ENCODE measurements at regions not wholly inside any gene's neighbourhood (a gene's known extent, or its start where the extent isn't known, plus 50 kb on each side); places are given as distances from the start of the nearest gene placed in this dataset.

DNA sequence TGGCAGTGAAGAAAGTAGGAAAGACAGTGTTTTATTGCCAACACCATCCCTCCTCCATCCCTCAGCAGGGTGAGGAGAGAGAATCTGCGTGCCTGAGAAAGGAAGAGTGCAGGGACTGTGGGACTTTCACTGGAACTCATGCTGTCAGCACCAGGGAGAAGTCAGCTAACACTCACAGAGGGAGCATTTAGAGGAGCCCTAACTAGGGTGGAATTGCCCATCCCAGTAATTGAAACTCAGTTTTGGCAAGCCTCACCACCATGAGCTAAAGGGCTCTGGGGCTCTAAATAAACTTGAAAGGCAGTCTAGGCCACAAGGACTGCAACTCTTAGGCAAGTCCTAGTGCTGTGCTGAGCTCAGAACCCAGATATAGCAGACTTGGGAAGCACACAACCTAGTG is 622.3 kb downstream of the SEMA5A start:
- no peak overlapping the region for H3K4me3 ChIP-seq (ENCODE audit: low read depth, low read length)
- no peaks in the 10 kb centered on the region for H3K36me3 ChIP-seq (ENCODE audit: control insufficient read depth, insufficient read depth, low read length)
- no peaks in the 10 kb centered on the region for H3K4me1 ChIP-seq (ENCODE audit: control insufficient read depth, insufficient read depth, low read length)
- no peaks in the 10 kb centered on the region for H3K9me3 ChIP-seq (ENCODE audit: control insufficient read depth, insufficient read depth, low read length)
- H3K9ac ChIP-seq (ENCODE audit: low read depth, low read length), result no peak overlapping the region
- no peaks in the 10 kb centered on the region for H3K27me3 ChIP-seq (ENCODE audit: control insufficient read depth, insufficient read depth, low read length)

DNA sequence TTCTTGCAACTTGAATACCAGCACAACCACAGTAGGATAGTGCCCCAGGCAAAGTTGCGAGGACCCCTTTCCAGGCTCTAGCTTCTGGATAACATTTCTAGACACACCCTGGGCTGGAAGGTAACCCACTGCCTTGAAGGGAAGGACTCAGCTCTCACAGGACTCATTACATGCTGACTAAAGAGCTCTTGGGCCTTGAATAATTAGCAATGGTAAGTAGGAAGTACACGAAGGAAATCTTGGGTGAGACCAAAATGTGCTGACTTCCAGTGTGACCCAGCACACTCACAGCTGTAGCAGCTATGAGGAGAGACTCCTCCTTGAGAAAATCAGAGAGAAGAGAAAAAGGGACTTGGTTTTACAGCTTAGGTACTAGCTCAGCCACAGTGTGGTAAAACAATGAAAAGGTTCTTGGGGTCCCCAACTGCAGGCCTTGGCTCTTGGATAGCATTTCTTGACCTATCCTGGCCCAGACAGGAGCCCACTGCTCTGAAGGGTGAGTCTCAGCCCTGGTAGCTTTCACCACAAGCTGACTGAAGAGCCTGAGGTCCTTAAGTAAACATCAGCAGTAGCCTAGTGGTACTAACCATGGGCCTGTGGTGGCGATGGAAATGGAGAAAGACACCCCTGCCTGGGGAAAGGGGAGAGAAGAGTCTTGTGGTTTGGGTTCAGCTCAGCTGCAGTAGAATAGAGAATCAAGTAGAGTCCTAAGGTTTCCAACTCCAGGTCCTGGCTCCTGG is 621.7 kb downstream of the SEMA5A start:
- H3K36me3 ChIP-seq (ENCODE audit: control insufficient read depth, insufficient read depth, low read length), result no peaks in the 10 kb centered on the region

DNA sequence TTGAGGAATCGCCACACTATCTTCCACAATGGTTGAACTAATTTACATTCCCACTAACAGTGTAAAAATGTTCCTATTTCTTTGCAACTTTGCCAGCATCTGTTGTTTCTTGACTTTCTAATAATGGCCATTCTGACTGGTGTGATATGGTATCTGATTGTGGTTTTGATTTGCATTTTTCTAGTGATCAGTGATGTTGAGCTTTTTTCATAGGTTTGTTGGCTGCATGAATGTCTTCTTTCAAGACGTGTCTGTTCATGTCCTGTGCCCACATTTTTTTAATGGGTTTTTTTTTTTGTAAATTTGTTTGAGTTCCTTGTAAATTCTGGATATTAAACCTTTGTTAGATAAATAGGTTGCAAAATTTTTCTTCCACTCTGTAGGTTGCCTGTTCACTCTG is 615.9 kb downstream of the SEMA5A start:
- no peaks in the 10 kb centered on the region for H3K4me1 ChIP-seq (ENCODE audit: control insufficient read depth, insufficient read depth, low read length)
- H3K4me3 ChIP-seq (ENCODE audit: low read depth, low read length), result no peak overlapping the region
- no peaks in the 10 kb centered on the region for H3K27me3 ChIP-seq (ENCODE audit: control insufficient read depth, insufficient read depth, low read length)
- no peaks in the 10 kb centered on the region for H3K36me3 ChIP-seq (ENCODE audit: control insufficient read depth, insufficient read depth, low read length)
- H3K9ac ChIP-seq (ENCODE audit: low read depth, low read length), result no peak overlapping the region
- no peaks in the 10 kb centered on the region for H3K9me3 ChIP-seq (ENCODE audit: control insufficient read depth, insufficient read depth, low read length)

More for the DNA sequence above, 621.7 kb downstream of the SEMA5A start:
- Histone ChIP-seq H3K9me3 (ENCODE audit: control insufficient read depth, insufficient read depth, low read length) (no peaks in the 10 kb centered on the region), H3K27me3 (ENCODE audit: control insufficient read depth, insufficient read depth, low read length) (no peaks in the 10 kb centered on the region), H3K4me3 (ENCODE audit: low read depth, low read length) (no peak overlapping the region), H3K4me1 (ENCODE audit: control insufficient read depth, insufficient read depth, low read length) (no peaks in the 10 kb centered on the region), H3K9ac (ENCODE audit: low read depth, low read length) (no peak overlapping the region)

DNA sequence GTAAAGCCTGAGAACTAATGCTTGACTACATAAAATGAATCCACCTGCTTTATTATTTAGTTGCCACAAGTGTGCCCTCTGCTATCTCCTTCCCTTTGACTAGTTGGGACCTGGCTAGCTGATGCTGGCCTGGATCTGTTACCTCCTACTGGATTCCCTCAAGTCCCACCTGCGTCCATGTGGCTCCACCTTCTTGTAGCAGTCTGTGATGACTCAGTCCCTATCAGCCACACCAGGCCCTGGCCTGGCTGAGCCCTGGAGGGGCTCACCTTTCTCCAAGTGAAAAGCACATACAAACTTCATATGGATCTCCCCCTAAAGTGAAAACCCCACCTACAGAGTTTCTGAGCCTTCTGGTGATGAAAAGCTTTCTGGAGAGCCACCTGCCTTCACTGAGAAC is 611.4 kb downstream of the SEMA5A start:
- Histone ChIP-seq H3K9ac (ENCODE audit: low read depth, low read length) (no peak overlapping the region), H3K4me1 (ENCODE audit: control insufficient read depth, insufficient read depth, low read length) (no peaks in the 10 kb centered on the region), H3K36me3 (ENCODE audit: control insufficient read depth, insufficient read depth, low read length) (no peaks in the 10 kb centered on the region), H3K4me3 (ENCODE audit: low read depth, low read length) (no peak overlapping the region), H3K9me3 (ENCODE audit: control insufficient read depth, insufficient read depth, low read length) (no peaks in the 10 kb centered on the region), H3K27me3 (ENCODE audit: control insufficient read depth, insufficient read depth, low read length) (no peaks in the 10 kb centered on the region)

DNA sequence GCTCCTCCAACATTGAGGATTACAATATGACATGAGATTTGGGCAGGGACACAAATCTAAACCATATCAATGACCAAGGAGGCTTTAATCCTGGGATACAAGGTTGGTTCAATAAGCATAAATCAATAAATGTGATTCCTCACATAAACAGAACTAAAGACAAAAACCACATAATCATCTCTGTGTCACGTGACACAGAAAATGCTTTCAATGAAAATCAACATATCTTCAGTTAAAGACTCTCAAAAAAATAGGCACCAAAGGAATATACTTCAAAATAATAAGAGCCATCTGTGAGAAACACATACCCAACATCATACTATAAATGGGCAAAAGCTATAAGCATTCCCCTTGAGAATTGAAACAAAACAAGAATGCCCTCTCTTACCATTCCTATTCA is 604.9 kb downstream of the SEMA5A start:
- Histone ChIP-seq H3K9ac (ENCODE audit: low read depth, low read length) (no peak overlapping the region), H3K27me3 (ENCODE audit: control insufficient read depth, insufficient read depth, low read length) (no peaks in the 10 kb centered on the region), H3K9me3 (ENCODE audit: control insufficient read depth, insufficient read depth, low read length) (no peaks in the 10 kb centered on the region), H3K36me3 (ENCODE audit: control insufficient read depth, insufficient read depth, low read length) (no peaks in the 10 kb centered on the region), H3K4me3 (ENCODE audit: low read depth, low read length) (no peak overlapping the region), H3K4me1 (ENCODE audit: control insufficient read depth, insufficient read depth, low read length) (no peaks in the 10 kb centered on the region)

DNA sequence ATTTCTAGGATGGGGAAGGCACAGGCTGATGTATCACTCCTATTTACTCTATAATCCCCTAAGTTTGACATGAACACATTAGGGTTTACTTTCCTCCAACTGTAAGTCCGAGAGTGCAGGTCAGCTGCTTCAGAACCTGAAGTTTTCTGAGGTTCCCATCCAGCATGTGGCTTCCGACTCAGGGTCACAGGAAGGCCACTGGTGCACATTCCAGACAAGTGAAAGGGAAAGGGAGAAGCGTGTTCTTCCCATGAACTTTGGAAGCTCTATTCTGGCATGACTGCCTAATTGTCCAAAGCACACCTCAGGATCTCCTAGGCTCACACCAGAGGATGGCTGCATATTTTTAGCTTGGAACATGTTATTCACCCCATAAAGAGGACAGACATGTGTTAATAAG is 602.6 kb downstream of the SEMA5A start:
- Histone ChIP-seq H3K9ac (ENCODE audit: low read depth, low read length) (no peak overlapping the region), H3K4me3 (ENCODE audit: low read depth, low read length) (no peak overlapping the region), H3K36me3 (ENCODE audit: control insufficient read depth, insufficient read depth, low read length) (no peaks in the 10 kb centered on the region), H3K4me1 (ENCODE audit: control insufficient read depth, insufficient read depth, low read length) (no peaks in the 10 kb centered on the region), H3K27me3 (ENCODE audit: control insufficient read depth, insufficient read depth, low read length) (no peaks in the 10 kb centered on the region), H3K9me3 (ENCODE audit: control insufficient read depth, insufficient read depth, low read length) (no peaks in the 10 kb centered on the region)

DNA sequence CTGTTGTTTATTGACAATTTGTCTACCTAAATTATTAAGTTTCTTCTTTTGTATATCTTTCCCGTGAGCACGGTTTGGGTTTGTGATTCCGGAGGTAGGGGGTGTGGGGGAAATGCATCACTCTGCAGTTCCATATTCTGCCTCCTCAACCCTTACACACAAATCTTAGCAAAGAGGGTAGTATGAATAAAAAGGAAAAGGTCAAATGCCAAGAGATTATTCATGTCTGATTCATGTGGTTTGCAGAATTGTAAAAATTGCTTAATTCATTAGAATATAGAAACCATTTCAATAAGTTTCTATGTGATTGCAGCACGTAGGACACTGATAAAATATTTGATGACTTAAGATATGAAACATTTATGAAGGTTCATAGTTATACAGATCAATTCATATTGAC is 601.9 kb downstream of the SEMA5A start:
- no peak overlapping the region for H3K9ac ChIP-seq (ENCODE audit: low read depth, low read length)
- no peak overlapping the region for H3K4me3 ChIP-seq (ENCODE audit: low read depth, low read length)
- no peaks in the 10 kb centered on the region for H3K9me3 ChIP-seq (ENCODE audit: control insufficient read depth, insufficient read depth, low read length)
- H3K4me1 ChIP-seq (ENCODE audit: control insufficient read depth, insufficient read depth, low read length), result no peaks in the 10 kb centered on the region
- no peaks in the 10 kb centered on the region for H3K27me3 ChIP-seq (ENCODE audit: control insufficient read depth, insufficient read depth, low read length)
- no peaks in the 10 kb centered on the region for H3K36me3 ChIP-seq (ENCODE audit: control insufficient read depth, insufficient read depth, low read length)

DNA sequence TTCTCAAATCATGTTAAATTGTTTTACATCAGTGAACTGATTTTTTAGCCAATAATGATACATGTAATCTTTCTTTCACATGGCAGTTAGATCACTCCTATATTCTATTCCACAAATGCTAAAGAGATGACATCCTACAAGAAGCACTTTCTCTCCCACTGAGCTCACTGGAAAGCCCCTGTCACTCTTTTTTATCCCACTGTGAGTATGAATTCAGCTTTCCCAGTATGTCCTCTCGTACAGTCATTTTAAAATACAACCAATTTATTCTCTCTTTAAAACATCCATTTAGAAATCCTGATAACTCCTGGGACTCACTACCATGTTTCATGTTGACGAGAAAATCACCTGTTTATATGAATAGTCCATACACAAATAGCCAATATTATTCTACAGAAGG is 599.9 kb downstream of the SEMA5A start:
- no peak overlapping the region for H3K9ac ChIP-seq (ENCODE audit: low read depth, low read length)
- no peaks in the 10 kb centered on the region for H3K36me3 ChIP-seq (ENCODE audit: control insufficient read depth, insufficient read depth, low read length)
- no peaks in the 10 kb centered on the region for H3K4me1 ChIP-seq (ENCODE audit: control insufficient read depth, insufficient read depth, low read length)
- H3K27me3 ChIP-seq (ENCODE audit: control insufficient read depth, insufficient read depth, low read length), result no peaks in the 10 kb centered on the region
- H3K9me3 ChIP-seq (ENCODE audit: control insufficient read depth, insufficient read depth, low read length), result no peaks in the 10 kb centered on the region
- H3K4me3 ChIP-seq (ENCODE audit: low read depth, low read length), result no peak overlapping the region

DNA sequence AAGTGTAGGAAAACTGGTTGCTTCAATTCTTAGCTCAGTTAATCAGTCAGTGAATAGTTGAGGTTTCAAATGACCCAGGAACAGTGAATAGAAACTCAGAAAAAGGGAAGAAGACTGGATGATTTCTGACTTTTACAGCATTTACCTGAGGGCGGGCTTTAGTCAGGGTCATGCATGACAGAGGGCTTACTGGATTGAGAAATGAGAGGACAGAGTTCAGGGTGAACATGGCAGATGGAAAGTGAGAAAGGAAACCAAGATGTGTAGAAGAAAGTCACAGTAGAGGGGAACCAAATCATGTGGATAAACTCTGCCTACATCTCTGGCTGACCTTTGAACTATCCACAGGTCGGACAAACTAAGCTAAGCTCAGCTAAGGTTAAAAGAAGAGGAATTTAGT is 596.0 kb downstream of the SEMA5A start:
- Histone ChIP-seq H3K36me3 (ENCODE audit: control insufficient read depth, insufficient read depth, low read length) (no peaks in the 10 kb centered on the region), H3K9ac (ENCODE audit: low read depth, low read length) (no peak overlapping the region), H3K4me3 (ENCODE audit: low read depth, low read length) (no peak overlapping the region)

DNA sequence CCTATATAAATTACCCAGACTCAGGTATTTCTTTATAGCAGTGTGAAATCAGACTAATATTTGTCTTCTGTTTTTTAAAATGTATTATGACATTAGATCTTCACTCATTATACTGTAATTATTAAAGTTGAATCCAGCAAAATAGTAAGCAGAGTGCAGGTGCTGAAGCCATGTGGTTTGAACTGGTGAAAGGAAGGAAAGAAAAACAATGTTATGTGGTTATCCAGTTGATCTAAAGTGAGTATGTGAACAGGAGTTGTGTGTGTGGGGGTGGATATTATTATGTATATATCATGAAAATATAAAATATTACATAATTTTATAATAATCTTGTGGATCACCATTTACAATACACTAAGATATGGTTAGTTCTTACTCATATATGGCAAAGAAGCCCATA is 593.7 kb downstream of the SEMA5A start:
- Histone ChIP-seq H3K27me3 (ENCODE audit: control insufficient read depth, insufficient read depth, low read length) (no peaks in the 10 kb centered on the region), H3K4me3 (ENCODE audit: low read depth, low read length) (no peak overlapping the region), H3K36me3 (ENCODE audit: control insufficient read depth, insufficient read depth, low read length) (no peaks in the 10 kb centered on the region), H3K9me3 (ENCODE audit: control insufficient read depth, insufficient read depth, low read length) (no peaks in the 10 kb centered on the region), H3K9ac (ENCODE audit: low read depth, low read length) (no peak overlapping the region), H3K4me1 (ENCODE audit: control insufficient read depth, insufficient read depth, low read length) (no peaks in the 10 kb centered on the region)

More for the DNA sequence above, 596.0 kb downstream of the SEMA5A start:
- Histone ChIP-seq H3K27me3 (ENCODE audit: control insufficient read depth, insufficient read depth, low read length) (no peaks in the 10 kb centered on the region), H3K9me3 (ENCODE audit: control insufficient read depth, insufficient read depth, low read length) (no peaks in the 10 kb centered on the region), H3K4me1 (ENCODE audit: control insufficient read depth, insufficient read depth, low read length) (no peaks in the 10 kb centered on the region)

DNA sequence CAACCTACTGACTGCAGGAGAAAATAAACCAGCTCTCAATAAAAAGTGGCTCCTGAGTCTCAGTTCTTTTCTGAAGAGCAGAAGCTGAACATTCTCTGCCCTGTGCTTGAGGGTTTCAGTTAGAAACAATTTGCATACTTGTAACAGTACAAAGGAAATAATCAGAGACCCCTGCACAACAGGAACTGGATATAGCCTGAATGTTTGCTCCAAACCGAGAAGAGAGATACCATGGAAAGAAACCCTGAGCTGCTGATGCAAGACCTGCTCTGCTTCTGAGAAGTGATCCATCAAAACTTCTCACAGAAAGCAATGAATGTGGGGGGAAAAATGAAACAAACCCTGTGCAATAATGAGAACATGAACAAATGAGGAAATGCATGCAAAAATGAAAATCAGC is 592.9 kb downstream of the SEMA5A start:
- H3K36me3 ChIP-seq (ENCODE audit: control insufficient read depth, insufficient read depth, low read length), result no peaks in the 10 kb centered on the region
- H3K4me1 ChIP-seq (ENCODE audit: control insufficient read depth, insufficient read depth, low read length), result no peaks in the 10 kb centered on the region
- no peaks in the 10 kb centered on the region for H3K27me3 ChIP-seq (ENCODE audit: control insufficient read depth, insufficient read depth, low read length)
- H3K9ac ChIP-seq (ENCODE audit: low read depth, low read length), result no peak overlapping the region
- H3K9me3 ChIP-seq (ENCODE audit: control insufficient read depth, insufficient read depth, low read length), result no peaks in the 10 kb centered on the region
- H3K4me3 ChIP-seq (ENCODE audit: low read depth, low read length), result no peak overlapping the region

DNA sequence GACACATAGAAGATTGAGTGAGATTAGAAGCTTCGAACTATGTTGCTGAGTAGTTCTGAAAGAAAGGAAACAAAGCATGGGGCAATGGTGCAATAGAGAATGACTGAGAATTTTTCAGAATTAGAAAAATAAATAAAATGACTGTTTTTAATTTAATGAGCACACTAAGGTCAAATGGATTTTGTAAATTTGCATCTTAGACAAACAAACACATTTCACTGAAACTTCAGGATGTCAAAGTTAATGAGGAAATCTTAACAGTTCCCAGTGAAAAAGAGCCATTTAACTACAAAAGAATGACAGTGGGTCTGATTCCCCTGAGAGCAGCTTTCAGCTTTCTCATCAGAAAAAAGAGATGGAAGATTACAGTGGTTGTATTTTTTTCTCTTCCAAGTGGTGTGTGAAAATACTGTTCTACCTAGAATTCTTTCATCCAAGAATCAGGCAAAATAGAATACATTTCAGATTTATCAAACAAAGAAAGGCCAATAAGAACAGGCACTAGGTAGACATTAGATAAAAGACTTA is 591.9 kb downstream of the SEMA5A start:
- H3K4me3 ChIP-seq (ENCODE audit: low read depth, low read length), result no peak overlapping the region
- no peaks in the 10 kb centered on the region for H3K36me3 ChIP-seq (ENCODE audit: control insufficient read depth, insufficient read depth, low read length)
- no peak overlapping the region for H3K9ac ChIP-seq (ENCODE audit: low read depth, low read length)
- H3K4me1 ChIP-seq (ENCODE audit: control insufficient read depth, insufficient read depth, low read length), result no peaks in the 10 kb centered on the region
- no peaks in the 10 kb centered on the region for H3K9me3 ChIP-seq (ENCODE audit: control insufficient read depth, insufficient read depth, low read length)
- no peaks in the 10 kb centered on the region for H3K27me3 ChIP-seq (ENCODE audit: control insufficient read depth, insufficient read depth, low read length)
